ENCODE measurements at regions not wholly inside any gene's neighbourhood (a gene's known extent, or its start where the extent isn't known, plus 50 kb on each side); places are given as distances from the start of the nearest gene placed in this dataset.

DNA sequence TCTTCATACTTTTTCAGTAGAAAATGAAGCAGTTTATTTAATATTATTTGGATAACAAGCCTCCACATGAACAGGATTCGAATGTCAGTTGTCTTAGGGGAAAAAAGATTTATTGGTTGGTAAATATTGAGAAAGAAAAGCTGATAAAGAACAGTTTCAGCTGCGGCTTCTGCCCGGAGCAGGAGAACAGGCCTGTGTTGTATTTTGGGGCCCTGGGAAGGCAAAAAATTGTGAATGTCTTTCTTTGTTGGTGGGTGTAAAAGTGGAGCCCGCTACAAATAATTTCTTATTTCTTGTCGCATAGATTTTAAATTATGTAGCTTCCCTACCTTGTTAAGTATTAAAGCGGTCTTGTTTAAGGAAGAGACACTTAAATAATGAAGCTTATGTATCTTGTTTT lies 90.5 kb upstream of the PAX1 start:
- no peak overlapping the region for H3K27ac ChIP-seq (ENCODE audit: low read depth, low read length, poor library complexity, severe bottlenecking)
- no peak overlapping the region for H3K9ac ChIP-seq (ENCODE audit: low read length)
- no peaks in the 10 kb centered on the region for H4K20me1 ChIP-seq (ENCODE audit: insufficient read depth, low read length)
- no peaks in the 10 kb centered on the region for H3F3A ChIP-seq (ENCODE audit: insufficient read depth, low read length)
- no peaks in the 10 kb centered on the region for H3K36me3 ChIP-seq (ENCODE audit: insufficient read depth, low read length)
- no peaks in the 10 kb centered on the region for H3K9me3 ChIP-seq (ENCODE audit: low read length)
- H3K4me3 ChIP-seq (ENCODE audit: low read depth, low read length, poor library complexity, severe bottlenecking), result no peak overlapping the region
- H3K4me2 ChIP-seq (ENCODE audit: low read length), result no peak overlapping the region
- no peak overlapping the region for H2AFZ ChIP-seq (ENCODE audit: low read length)
- H3K9me2 ChIP-seq (ENCODE audit: low read depth, low read length), result no peaks in the 10 kb centered on the region
- no peaks in the 10 kb centered on the region for H3K4me1 ChIP-seq (ENCODE audit: insufficient read depth, low read length, severe bottlenecking)
- no peaks in the 10 kb centered on the region for H3K79me2 ChIP-seq (ENCODE audit: insufficient read depth, low read length)
- H3K27me3 ChIP-seq (ENCODE audit: insufficient read depth, low read length), result no peaks in the 10 kb centered on the region
- no peak for TF ChIP-seq EZH2 (IDR thresholded peaks at IDR 0.05; ENCODE audit: borderline replicate concordance, low read length)
- TF ChIP-seq, protein P1, sequence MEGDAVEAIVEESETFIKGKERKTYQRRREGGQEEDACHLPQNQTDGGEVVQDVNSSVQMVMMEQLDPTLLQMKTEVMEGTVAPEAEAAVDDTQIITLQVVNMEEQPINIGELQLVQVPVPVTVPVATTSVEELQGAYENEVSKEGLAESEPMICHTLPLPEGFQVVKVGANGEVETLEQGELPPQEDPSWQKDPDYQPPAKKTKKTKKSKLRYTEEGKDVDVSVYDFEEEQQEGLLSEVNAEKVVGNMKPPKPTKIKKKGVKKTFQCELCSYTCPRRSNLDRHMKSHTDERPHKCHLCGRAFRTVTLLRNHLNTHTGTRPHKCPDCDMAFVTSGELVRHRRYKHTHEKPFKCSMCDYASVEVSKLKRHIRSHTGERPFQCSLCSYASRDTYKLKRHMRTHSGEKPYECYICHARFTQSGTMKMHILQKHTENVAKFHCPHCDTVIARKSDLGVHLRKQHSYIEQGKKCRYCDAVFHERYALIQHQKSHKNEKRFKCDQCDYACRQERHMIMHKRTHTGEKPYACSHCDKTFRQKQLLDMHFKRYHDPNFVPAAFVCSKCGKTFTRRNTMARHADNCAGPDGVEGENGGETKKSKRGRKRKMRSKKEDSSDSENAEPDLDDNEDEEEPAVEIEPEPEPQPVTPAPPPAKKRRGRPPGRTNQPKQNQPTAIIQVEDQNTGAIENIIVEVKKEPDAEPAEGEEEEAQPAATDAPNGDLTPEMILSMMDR (IDR thresholded peaks at IDR 0.05; ENCODE audit: low read length), result no peak

DNA sequence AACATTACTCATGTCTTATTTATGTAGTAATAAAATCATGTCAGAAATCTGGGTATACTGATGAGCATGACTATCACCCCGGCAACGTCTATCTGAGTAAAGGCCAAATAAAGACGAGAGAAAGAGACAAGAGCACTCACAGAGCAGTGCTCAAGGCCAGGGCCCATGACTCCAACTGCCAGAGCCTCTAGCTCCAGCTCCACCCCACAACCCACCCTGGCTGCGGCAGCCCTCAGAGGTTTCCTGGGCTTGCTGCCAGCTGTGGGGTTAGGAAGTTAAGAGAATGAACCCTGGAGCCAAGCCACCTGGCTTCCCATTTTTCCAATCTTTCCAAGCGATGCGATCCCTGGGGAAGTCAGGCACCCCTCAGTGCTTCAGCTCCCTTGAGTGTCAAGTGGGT lies 92.0 kb upstream of the PAX1 start:
- Histone ChIP-seq H2AFZ (ENCODE audit: low read length) (no peak overlapping the region), H3K36me3 (ENCODE audit: insufficient read depth, low read length) (no peaks in the 10 kb centered on the region), H3K9me3 (ENCODE audit: low read length) (no peaks in the 10 kb centered on the region), H3K9ac (ENCODE audit: low read length) (no peak overlapping the region), H3F3A (ENCODE audit: insufficient read depth, low read length) (no peaks in the 10 kb centered on the region), H3K4me1 (ENCODE audit: insufficient read depth, low read length, severe bottlenecking) (no peaks in the 10 kb centered on the region), H3K27ac (ENCODE audit: low read depth, low read length, poor library complexity, severe bottlenecking) (no peak overlapping the region), H3K4me3 (ENCODE audit: low read depth, low read length, poor library complexity, severe bottlenecking) (no peak overlapping the region), H3K79me2 (ENCODE audit: insufficient read depth, low read length) (no peaks in the 10 kb centered on the region), H3K4me2 (ENCODE audit: low read length) (no peak overlapping the region), H3K27me3 (ENCODE audit: insufficient read depth, low read length) (no peaks in the 10 kb centered on the region), H4K20me1 (ENCODE audit: insufficient read depth, low read length) (no peaks in the 10 kb centered on the region), H3K9me2 (ENCODE audit: low read depth, low read length) (no peaks in the 10 kb centered on the region)
- no peak for TF ChIP-seq EZH2 (IDR thresholded peaks at IDR 0.05; ENCODE audit: borderline replicate concordance, low read length)
- TF ChIP-seq, protein P1 (IDR thresholded peaks at IDR 0.05; ENCODE audit: low read length), result no peak

DNA sequence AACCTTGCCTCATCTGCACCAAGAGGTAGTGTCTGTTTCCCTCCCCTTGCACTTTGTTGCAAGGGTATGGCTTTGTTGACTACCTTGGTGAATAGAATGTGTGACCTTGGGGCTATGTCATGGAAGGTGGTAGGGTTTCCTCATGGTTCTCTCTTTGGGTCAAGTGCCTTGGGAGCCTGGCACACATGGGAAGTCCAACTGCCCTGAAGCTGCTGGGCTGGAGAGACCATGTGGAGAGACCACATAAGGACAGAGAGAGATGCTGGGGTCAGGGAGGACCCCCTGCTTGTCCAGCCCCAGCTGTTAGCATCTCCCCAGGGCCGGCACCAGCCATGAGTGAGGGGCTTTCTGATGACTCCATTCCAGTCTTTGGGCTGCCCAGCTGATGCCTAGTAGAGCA lies 95.5 kb upstream of the PAX1 start:
- H3K9me2 ChIP-seq (ENCODE audit: low read depth, low read length), result no peaks in the 10 kb centered on the region
- no peaks in the 10 kb centered on the region for H3F3A ChIP-seq (ENCODE audit: insufficient read depth, low read length)
- H3K9ac ChIP-seq (ENCODE audit: low read length), result no peak overlapping the region
- TF ChIP-seq, protein P1 (IDR thresholded peaks at IDR 0.05; ENCODE audit: low read length), result no peak
- no peak for TF ChIP-seq EZH2 (IDR thresholded peaks at IDR 0.05; ENCODE audit: borderline replicate concordance, low read length)
- no peak overlapping the region for H3K4me3 ChIP-seq (ENCODE audit: low read depth, low read length, poor library complexity, severe bottlenecking)
- no peaks in the 10 kb centered on the region for H3K36me3 ChIP-seq (ENCODE audit: insufficient read depth, low read length)
- H4K20me1 ChIP-seq (ENCODE audit: insufficient read depth, low read length), result no peaks in the 10 kb centered on the region
- H2AFZ ChIP-seq (ENCODE audit: low read length), result no peak overlapping the region
- H3K9me3 ChIP-seq (ENCODE audit: low read length), result peaks cover 7% of the 10 kb centered on the region; the same call in 1 of the 2 replicates
- H3K27ac ChIP-seq (ENCODE audit: low read depth, low read length, poor library complexity, severe bottlenecking), result no peak overlapping the region
- H3K79me2 ChIP-seq (ENCODE audit: insufficient read depth, low read length), result no peaks in the 10 kb centered on the region
- H3K27me3 ChIP-seq (ENCODE audit: insufficient read depth, low read length), result no peaks in the 10 kb centered on the region
- no peaks in the 10 kb centered on the region for H3K4me1 ChIP-seq (ENCODE audit: insufficient read depth, low read length, severe bottlenecking)
- no peak overlapping the region for H3K4me2 ChIP-seq (ENCODE audit: low read length)
